ENCODE measurements at regions not wholly inside any gene's neighbourhood (a gene's known extent, or its start where the extent isn't known, plus 50 kb on each side); places are given as distances from the start of the nearest gene placed in this dataset.

DNA sequence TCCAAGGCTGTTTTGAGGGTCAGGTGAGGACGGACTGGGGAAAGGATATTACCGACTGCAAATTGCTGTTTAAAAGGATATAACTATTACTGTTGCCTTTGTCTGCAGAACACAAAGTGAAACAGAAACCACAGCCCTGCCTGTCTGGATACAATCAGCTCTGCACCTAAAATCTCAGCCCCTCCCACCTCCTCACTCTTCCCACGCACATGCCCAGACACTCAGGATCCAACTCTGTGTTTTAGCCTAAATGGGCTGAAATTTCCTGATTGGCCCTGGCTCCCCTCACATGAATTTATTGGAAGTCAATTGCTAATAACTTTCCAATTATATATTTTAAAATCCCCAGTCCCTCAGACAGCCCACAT is 176.3 kb upstream of the PPP1R26 start:
- TF ChIP-seq FOXP2 (optimal IDR thresholded peaks at IDR 0.05; ENCODE audit: borderline replicate concordance, extremely low read depth, extremely low read length, insufficient read depth), result no peak
- no peak for TF ChIP-seq SIN3A (IDR thresholded peaks at IDR 0.05; ENCODE audit: borderline replicate concordance, insufficient read depth, low read length)
- TF ChIP-seq TAF1 (IDR thresholded peaks at IDR 0.05; ENCODE audit: borderline replicate concordance, insufficient read depth, low read length), result no peak
- TF ChIP-seq POLR2AphosphoS5 (IDR thresholded peaks at IDR 0.05; ENCODE audit: low read depth, low read length), result no peak
- TF ChIP-seq, protein P1, sequence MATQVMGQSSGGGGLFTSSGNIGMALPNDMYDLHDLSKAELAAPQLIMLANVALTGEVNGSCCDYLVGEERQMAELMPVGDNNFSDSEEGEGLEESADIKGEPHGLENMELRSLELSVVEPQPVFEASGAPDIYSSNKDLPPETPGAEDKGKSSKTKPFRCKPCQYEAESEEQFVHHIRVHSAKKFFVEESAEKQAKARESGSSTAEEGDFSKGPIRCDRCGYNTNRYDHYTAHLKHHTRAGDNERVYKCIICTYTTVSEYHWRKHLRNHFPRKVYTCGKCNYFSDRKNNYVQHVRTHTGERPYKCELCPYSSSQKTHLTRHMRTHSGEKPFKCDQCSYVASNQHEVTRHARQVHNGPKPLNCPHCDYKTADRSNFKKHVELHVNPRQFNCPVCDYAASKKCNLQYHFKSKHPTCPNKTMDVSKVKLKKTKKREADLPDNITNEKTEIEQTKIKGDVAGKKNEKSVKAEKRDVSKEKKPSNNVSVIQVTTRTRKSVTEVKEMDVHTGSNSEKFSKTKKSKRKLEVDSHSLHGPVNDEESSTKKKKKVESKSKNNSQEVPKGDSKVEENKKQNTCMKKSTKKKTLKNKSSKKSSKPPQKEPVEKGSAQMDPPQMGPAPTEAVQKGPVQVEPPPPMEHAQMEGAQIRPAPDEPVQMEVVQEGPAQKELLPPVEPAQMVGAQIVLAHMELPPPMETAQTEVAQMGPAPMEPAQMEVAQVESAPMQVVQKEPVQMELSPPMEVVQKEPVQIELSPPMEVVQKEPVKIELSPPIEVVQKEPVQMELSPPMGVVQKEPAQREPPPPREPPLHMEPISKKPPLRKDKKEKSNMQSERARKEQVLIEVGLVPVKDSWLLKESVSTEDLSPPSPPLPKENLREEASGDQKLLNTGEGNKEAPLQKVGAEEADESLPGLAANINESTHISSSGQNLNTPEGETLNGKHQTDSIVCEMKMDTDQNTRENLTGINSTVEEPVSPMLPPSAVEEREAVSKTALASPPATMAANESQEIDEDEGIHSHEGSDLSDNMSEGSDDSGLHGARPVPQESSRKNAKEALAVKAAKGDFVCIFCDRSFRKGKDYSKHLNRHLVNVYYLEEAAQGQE (IDR thresholded peaks at IDR 0.05; ENCODE audit: insufficient read depth in 1 of 2, low read depth in 2 of 2, low read length in 2 of 2), result no peak

DNA sequence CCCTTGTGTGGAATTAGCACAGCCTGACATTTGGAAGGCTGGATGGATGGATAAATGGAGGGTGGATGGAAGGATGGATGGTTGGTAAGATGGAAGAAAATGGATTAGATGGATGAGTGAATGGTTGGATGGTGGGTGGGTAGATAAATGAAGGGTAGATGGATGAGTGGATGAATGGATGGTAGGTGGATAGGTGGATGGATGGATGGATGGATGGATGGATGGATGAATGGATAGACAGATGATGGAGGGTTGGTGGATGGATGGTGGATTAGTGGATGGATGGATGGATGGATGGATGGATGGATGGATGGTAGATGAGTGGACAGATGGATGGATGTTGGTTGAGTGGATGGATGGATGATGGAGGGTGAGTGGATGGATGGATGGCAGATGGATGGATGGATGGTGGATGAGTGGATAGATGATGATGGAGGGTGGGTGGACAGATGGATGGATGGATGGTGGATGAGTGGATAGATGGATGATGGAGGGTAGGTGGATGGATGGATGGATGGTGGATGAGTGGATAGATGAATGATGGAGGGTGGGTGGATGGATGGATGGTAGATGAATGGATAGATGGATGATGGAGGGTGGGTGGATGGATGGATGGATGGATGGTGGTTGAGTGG is 175.6 kb upstream of the PPP1R26 start:
- TF ChIP-seq, protein P1 (IDR thresholded peaks at IDR 0.05; ENCODE audit: insufficient read depth in 1 of 2, low read depth in 2 of 2, low read length in 2 of 2), result no peak
- TF ChIP-seq FOXP2 (optimal IDR thresholded peaks at IDR 0.05; ENCODE audit: borderline replicate concordance, extremely low read depth, extremely low read length, insufficient read depth) (no peak), TAF1 (IDR thresholded peaks at IDR 0.05; ENCODE audit: borderline replicate concordance, insufficient read depth, low read length) (no peak), SIN3A (IDR thresholded peaks at IDR 0.05; ENCODE audit: borderline replicate concordance, insufficient read depth, low read length) (no peak), POLR2AphosphoS5 (IDR thresholded peaks at IDR 0.05; ENCODE audit: low read depth, low read length) (no peak)

DNA sequence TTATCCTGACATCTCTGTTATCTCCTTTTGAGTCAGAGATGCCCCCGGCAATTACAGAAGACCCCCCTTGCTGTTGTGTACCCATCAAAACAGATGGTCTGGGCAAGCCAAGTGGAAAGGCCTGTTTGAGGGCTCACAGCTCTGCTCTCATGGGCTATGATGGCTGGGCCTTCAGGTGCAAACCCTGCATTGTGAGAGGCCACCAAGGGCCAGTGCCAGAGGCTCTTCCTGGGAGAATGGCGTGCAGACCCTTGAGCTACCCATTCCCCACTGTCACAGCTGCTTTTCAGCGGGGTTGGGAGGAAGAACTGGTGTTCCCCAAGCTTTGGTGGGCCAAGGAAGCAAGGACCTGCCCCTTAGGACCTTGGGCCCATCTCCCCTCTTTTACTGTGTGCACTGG is 174.7 kb upstream of the PPP1R26 start:
- TF ChIP-seq FOXP2 (optimal IDR thresholded peaks at IDR 0.05; ENCODE audit: borderline replicate concordance, extremely low read depth, extremely low read length, insufficient read depth), result no peak
- TF ChIP-seq TAF1 (IDR thresholded peaks at IDR 0.05; ENCODE audit: borderline replicate concordance, insufficient read depth, low read length), result no peak

DNA sequence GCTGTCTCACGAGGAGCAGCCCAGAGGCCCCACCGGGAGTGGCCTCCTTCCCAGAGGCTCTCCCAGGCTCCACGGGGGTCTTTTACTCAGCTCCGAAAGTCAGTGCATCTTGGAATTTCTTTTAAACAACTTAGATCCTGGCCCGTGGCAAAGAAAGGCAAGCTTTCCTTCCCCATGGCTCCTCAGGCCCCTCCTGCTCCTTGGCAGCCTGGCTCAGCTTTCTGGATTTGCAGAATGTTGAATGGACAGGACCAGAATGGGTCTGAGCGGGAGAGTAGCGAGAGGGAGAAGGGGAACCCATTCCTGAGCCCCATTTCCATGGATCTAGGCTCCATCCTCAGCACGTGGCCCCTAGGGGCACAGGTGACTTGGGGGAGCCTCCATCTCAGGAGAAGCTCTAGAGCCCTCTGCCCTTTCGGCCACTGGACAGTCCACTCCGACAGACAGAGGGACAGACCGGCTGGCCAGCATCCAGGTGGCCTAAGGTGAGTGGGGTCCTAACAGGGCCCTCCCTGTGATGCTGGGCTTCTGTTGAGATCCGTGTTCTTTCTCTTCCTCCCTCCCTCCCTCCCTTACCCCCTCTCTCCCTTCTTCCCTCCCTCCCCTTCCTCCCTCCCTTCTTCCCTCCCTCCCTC is 173.9 kb upstream of the PPP1R26 start:
- TF ChIP-seq, protein P1 (IDR thresholded peaks at IDR 0.05; ENCODE audit: insufficient read depth in 1 of 2, low read depth in 2 of 2, low read length in 2 of 2), result no peak
- TF ChIP-seq FOXP2 (optimal IDR thresholded peaks at IDR 0.05; ENCODE audit: borderline replicate concordance, extremely low read depth, extremely low read length, insufficient read depth) (no peak), SIN3A (IDR thresholded peaks at IDR 0.05; ENCODE audit: borderline replicate concordance, insufficient read depth, low read length) (no peak), TAF1 (IDR thresholded peaks at IDR 0.05; ENCODE audit: borderline replicate concordance, insufficient read depth, low read length) (no peak), POLR2AphosphoS5 (IDR thresholded peaks at IDR 0.05; ENCODE audit: low read depth, low read length) (no peak)

DNA sequence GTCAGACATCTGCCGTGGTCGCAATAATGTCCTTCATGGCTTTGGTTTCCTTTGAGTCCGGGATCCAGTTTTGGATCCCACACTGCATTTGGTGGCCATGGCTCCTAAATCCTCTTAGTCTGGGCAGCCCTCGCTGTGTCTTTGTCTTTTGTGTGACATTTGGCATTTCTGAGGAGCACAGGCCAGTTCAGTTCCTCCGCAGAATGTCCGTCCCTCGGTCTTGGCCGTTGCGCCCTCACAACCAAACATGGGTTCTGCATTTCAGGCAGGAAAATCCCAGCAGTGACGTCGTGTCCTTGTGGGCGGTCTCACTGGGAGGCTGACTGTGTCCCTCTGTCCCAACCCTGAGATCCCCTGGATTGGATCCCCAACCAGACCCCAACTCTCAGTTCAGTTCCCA is 172.9 kb upstream of the PPP1R26 start:
- TF ChIP-seq, protein P1 (IDR thresholded peaks at IDR 0.05; ENCODE audit: insufficient read depth in 1 of 2, low read depth in 2 of 2, low read length in 2 of 2), result no peak
- TF ChIP-seq POLR2AphosphoS5 (IDR thresholded peaks at IDR 0.05; ENCODE audit: low read depth, low read length) (no peak), TAF1 (IDR thresholded peaks at IDR 0.05; ENCODE audit: borderline replicate concordance, insufficient read depth, low read length) (no peak), SIN3A (IDR thresholded peaks at IDR 0.05; ENCODE audit: borderline replicate concordance, insufficient read depth, low read length) (no peak), FOXP2 (optimal IDR thresholded peaks at IDR 0.05; ENCODE audit: borderline replicate concordance, extremely low read depth, extremely low read length, insufficient read depth) (no peak)
